HUES64 (cell line): ENCODE measurements at regions not wholly inside any gene's neighbourhood (a gene's known extent, or its start where the extent isn't known, plus 50 kb on each side); places are given as distances from the start of the nearest gene placed in this dataset.
"Not testable (repeated sequence)": the region's sequence is repeated elsewhere in the genome, so short reads cannot be mapped to it uniquely, and the experiment has no call there.

Experiments
- H3K27ac ChIP-seq: 2 replicates; pipeline ENCODE4 v1.7.0; 2013; ENCODE audit warnings: low read depth, low read length, inconsistent platforms
- H3K27me3 ChIP-seq: 2 replicates; pipeline ENCODE4 v1.6.1; 2013; ENCODE audit warnings: mild to moderate bottlenecking, low read length; ENCODE audit not compliant: insufficient read depth
- H3K36me3 ChIP-seq: 2 replicates; pipeline ENCODE4 v1.6.1; 2013; ENCODE audit warnings: mild to moderate bottlenecking, low read length; ENCODE audit not compliant: insufficient read depth
- H3K4me1 ChIP-seq: 2 replicates; pipeline ENCODE4 v1.6.1; 2013; ENCODE audit warnings: mild to moderate bottlenecking, low read length, moderate library complexity; ENCODE audit not compliant: insufficient read depth
- H3K4me3 ChIP-seq: 2 replicates; pipeline ENCODE4 v1.5.1; 2013; ENCODE audit warnings: mild to moderate bottlenecking, low read length, moderate library complexity
- H3K9ac ChIP-seq: 2 replicates; pipeline ENCODE4 v1.6.1; 2013; ENCODE audit warnings: mild to moderate bottlenecking, low read depth, low read length
- H3K9me3 ChIP-seq: 2 replicates; pipeline ENCODE4 v1.6.1; 2013; ENCODE audit warnings: low read depth, low read length; ENCODE audit not compliant: insufficient read depth
- WGBS: fragments of 150-250, 120-280 bp; methylation state at CpG from one replicate; pipeline ENCODE4 v1.1.7; 2013; ENCODE audit warnings: missing lambda C conversion rate; 5-methylcytosine and 5-hydroxymethylcytosine counted together

DNA sequence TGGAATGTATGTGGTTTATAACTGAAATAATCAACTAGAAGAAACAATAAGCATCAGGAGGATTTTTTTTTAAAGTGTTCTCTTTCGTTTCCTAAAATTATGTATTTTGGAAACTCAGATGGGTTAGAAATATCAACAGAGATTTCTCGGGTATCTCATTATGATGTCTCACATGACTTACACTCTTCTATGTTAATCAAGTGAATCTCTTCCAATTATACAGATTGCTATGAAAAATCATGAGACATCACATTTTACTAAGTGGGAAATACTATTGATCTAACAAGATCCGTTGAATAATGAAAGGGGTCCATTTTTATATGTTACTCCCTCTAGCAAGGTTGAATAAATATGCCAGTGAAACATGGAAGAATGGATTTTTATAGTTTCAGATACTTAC is 54.7 kb upstream of the NRIP1 start:
- peaks cover 39% of the 10 kb centered on the region for H3K4me1 ChIP-seq
- 90% methylated on average over 2 of the region's 3 CpGs for WGBS

DNA sequence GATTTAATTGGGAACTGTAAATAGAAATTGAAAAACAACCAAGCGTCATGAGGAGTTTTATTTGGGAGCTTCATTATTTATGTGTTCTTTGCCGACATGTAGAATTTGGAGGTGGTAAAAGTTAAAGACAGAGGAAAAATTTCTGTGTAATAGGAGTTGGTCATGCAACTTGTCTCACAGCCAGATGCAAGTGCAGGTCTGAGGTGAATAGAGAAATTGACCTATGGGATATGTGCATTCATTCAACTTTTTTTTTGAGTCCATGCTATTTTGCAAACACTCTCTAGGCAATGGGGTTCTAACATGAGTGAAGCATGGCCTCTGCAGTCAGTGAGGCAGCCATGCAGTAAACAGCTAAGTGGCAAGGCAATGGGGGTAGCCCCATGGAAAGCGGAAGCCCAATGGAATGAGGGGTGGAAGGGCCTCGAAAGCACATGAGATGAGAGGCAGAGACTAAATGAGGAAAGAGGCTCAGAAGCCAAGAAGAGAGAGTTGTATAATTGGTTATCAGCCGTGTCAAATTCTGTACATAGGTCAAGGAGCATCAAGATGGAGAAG is 56.4 kb upstream of the NRIP1 start:
- WGBS = 83% methylated on average over 5 of the region's 5 CpGs
- peak overlapping the region; percentile 80; the same call in 1 of the 2 replicates for H3K27ac ChIP-seq
- H3K4me3 ChIP-seq = no peak overlapping the region
- H3K4me1 ChIP-seq = peaks cover 46% of the 10 kb centered on the region
- H3K9ac ChIP-seq = 0 out of 2 replicates have a peak overlapping the region, but pooled peaks have one; percentile 0
- no peaks in the 10 kb centered on the region for H3K27me3 ChIP-seq
- no peaks in the 10 kb centered on the region for H3K36me3 ChIP-seq
- no peaks in the 10 kb centered on the region for H3K9me3 ChIP-seq

More for the DNA sequence above, 54.7 kb upstream of the NRIP1 start:
- Histone ChIP-seq H3K4me3 (no peak overlapping the region), H3K36me3 (no peaks in the 10 kb centered on the region), H3K9ac (no peak overlapping the region), H3K9me3 (no peaks in the 10 kb centered on the region), H3K27ac (no peak overlapping the region), H3K27me3 (no peaks in the 10 kb centered on the region)

DNA sequence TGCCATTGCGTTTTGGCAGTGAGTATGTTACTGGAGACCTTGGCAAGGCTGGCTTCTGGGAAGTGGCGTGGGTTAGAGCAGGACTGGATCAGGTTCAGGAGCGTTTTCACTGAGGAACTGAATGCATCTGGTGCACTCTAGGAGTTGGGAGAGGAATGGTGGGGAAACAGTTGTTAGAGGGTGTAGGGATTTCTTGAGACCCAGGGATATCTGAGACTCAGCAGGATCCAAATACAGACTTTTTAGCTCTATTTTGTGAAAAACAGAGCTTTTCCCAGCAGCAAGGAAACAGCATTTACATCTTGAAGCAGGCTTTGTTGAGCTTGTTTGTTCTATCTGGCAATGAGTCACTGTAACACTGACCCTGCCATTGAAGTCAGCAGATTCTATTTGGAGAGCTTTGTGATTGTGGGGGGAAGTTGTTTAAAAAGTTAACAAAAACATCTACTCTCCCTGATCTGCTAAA is 56.9 kb upstream of the NRIP1 start:
- Histone ChIP-seq H3K27me3 (no peaks in the 10 kb centered on the region), H3K27ac (peak overlapping the region; percentile 80; the same call in 1 of the 2 replicates), H3K9me3 (no peaks in the 10 kb centered on the region), H3K36me3 (no peaks in the 10 kb centered on the region), H3K4me3 (no peak overlapping the region), H3K9ac (0 out of 2 replicates have a peak overlapping the region, but pooled peaks have one; percentile 0), H3K4me1 (peaks cover 46% of the 10 kb centered on the region)
- 28% methylated on average over 3 of the region's 3 CpGs for WGBS

DNA sequence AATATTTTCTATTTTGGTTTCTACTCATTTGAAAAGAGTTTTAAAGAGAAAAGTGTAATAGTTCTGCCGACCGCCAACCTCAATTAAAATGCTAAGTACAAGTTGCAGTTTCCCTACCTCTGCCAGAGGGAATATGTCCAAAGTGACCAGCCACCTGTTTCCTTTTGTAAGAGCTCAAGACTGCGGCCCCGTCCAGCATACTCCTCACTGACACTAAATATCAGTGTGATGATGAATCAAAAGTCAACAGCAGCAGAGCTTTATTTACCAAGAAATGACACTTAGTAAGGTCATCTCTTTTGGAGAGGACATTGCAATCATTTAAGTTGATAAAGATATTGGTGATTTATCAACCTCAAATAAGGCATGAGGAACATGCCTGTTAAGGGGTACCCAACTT is 57.4 kb upstream of the NRIP1 start:
- Histone ChIP-seq H3K9ac (no peak overlapping the region), H3K9me3 (no peaks in the 10 kb centered on the region), H3K27ac (peak overlapping the region; percentile 63; the same call in 1 of the 2 replicates), H3K4me3 (no peak overlapping the region), H3K27me3 (no peaks in the 10 kb centered on the region), H3K36me3 (no peaks in the 10 kb centered on the region), H3K4me1 (peaks cover 46% of the 10 kb centered on the region)
- WGBS = 59% methylated on average over 4 of the region's 4 CpGs

DNA sequence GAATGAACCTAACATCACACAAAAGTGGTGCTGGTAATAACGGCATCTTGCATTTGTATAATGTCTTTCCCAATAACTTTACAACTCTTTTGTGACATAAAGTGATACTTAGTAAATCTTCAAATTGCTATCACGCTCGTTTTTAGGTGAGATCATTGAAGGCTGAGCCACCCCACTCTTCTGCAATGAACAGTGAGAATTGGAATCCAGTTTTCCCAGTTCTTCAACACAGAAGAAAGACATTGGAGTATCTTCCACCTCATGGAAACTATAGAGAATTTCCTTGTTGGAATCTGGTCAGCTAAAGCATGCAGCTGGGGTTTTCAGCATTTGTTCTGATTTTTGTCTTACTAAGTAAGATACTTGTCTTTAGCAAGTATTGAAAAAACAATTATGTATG is 59.9 kb upstream of the NRIP1 start:
- no peak overlapping the region for H3K9ac ChIP-seq
- H3K27me3 ChIP-seq = no peaks in the 10 kb centered on the region
- peaks cover 46% of the 10 kb centered on the region for H3K4me1 ChIP-seq
- 92% methylated on average over 3 of the region's 3 CpGs for WGBS
- no peaks in the 10 kb centered on the region for H3K36me3 ChIP-seq
- no peak overlapping the region for H3K27ac ChIP-seq
- H3K9me3 ChIP-seq = no peaks in the 10 kb centered on the region
- no peak overlapping the region for H3K4me3 ChIP-seq

DNA sequence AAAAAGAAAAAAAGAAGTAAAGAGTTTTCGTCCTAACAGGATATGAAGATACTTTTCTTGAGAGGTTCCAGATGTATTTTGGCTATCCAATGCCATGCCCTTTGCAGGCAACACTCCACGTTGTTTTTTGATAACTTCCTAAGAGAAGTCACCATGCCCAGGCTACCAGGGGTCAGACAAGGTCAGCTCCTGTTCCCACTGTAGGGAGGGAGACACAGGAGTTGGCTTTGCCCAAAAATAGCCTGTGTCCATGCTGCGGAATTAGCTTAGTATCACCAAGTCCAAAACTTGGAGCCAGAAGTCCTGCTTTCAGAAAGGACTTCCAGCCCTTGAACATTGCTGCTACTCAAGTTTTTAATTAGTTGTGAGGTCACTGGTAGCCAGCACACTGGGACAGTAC is 62.1 kb upstream of the NRIP1 start:
- peaks cover 32% of the 10 kb centered on the region for H3K4me1 ChIP-seq
- H3K9me3 ChIP-seq = no peaks in the 10 kb centered on the region
- no peak overlapping the region for H3K4me3 ChIP-seq
- no peak overlapping the region for H3K27ac ChIP-seq
- H3K27me3 ChIP-seq = no peaks in the 10 kb centered on the region
- no peak overlapping the region for H3K9ac ChIP-seq
- no peaks in the 10 kb centered on the region for H3K36me3 ChIP-seq
- 93% methylated on average over 3 of the region's 3 CpGs for WGBS

DNA sequence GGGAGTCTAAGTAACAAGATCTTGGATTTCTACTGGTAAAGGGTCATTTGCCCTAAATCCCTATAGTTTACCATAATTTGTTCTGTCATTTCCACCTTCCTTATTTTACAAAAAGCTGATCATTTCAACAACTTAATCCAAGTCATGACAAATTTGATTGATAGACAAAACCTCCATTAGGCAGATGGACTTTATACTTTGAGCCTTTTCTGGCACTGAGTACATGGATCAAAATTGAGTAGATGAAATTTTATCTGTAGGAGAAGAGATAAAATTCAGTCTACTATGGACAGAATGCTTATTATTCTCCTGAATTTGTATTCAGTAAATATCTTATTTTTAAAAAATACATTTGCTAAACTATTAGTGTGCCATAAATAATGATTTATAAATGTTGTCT is 62.6 kb upstream of the NRIP1 start:
- H3K27ac ChIP-seq = no peak overlapping the region
- H3K9me3 ChIP-seq = no peaks in the 10 kb centered on the region
- H3K36me3 ChIP-seq = no peaks in the 10 kb centered on the region
- no peak overlapping the region for H3K9ac ChIP-seq
- no peaks in the 10 kb centered on the region for H3K27me3 ChIP-seq
- no peak overlapping the region for H3K4me3 ChIP-seq
- H3K4me1 ChIP-seq = peaks cover 27% of the 10 kb centered on the region

DNA sequence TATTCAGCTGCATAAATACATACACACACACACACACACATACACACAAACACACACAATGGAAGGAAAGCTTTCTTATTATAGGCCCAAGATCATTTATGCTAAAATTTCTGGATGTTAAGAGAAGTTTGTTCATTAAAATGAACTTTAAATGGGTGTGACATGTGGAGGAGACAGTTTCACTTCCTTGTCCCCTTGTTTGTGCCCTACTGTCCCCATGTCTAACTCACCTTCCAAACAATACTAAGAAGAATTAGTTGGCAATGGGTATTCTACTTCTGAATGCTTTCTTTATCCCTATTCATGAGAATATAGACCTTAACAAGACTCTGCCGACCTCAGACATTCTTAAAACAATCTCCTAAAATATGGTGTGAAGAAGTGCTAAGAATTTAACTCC is 63.5 kb upstream of the NRIP1 start:
- WGBS = no CpG with 5 or more reads among the region's 1 CpG
- H3K4me1 ChIP-seq = peaks cover 18% of the 10 kb centered on the region
- H3K27me3 ChIP-seq = no peaks in the 10 kb centered on the region
- no peak overlapping the region for H3K27ac ChIP-seq
- H3K9ac ChIP-seq = no peak overlapping the region
- H3K36me3 ChIP-seq = no peaks in the 10 kb centered on the region
- H3K9me3 ChIP-seq = no peaks in the 10 kb centered on the region
- H3K4me3 ChIP-seq = no peak overlapping the region

DNA sequence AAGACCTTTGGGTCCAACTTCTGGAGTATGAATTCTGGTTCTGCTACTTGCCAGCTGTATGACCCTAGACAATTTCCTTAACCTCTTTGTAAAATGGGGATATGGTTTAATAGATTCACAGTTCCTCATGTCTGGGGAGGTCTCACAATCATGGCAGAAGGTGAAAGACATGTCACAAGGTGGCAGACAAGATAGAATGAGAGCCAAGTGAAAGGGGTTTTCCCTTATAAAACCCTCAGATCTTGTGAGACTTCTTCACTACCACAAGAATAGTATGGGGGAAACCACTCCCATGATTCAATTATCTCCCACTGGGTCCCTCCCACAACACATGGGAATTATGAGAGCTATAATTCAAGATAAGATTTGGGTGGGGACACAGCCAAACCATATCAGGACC is 63.9 kb upstream of the NRIP1 start:
- H3K27me3 ChIP-seq, H3K9ac ChIP-seq, H3K27ac ChIP-seq, H3K9me3 ChIP-seq, H3K36me3 ChIP-seq, H3K4me3 ChIP-seq: not testable (repeated sequence)
- peaks cover 14% of the 10 kb centered on the region for H3K4me1 ChIP-seq

DNA sequence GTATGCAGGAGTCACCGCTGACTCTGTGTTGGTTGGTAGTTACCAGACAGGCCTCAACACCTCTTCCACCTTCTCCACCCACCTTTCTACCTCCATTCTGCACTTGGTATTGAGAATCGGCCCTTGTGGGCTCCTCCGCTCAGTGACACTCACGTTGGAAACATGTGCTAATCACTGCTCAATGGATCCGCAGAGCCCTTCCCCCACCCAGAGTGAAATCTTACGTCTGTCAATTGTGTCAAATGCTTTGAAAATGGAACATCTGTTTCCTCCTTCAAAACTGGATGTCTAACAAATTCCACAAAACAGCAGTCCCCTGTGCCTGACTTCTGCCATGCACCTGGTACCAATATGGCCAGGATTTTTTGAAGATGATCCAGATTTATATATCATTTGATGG is 65.5 kb upstream of the NRIP1 start:
- no peaks in the 10 kb centered on the region for H3K36me3 ChIP-seq
- H3K4me1 ChIP-seq = no peaks in the 10 kb centered on the region
- H3K27me3 ChIP-seq = no peaks in the 10 kb centered on the region
- WGBS = 80% methylated on average over 6 of the region's 6 CpGs
- no peak overlapping the region for H3K9ac ChIP-seq
- H3K9me3 ChIP-seq = no peaks in the 10 kb centered on the region
- no peak overlapping the region for H3K27ac ChIP-seq
- no peak overlapping the region for H3K4me3 ChIP-seq

DNA sequence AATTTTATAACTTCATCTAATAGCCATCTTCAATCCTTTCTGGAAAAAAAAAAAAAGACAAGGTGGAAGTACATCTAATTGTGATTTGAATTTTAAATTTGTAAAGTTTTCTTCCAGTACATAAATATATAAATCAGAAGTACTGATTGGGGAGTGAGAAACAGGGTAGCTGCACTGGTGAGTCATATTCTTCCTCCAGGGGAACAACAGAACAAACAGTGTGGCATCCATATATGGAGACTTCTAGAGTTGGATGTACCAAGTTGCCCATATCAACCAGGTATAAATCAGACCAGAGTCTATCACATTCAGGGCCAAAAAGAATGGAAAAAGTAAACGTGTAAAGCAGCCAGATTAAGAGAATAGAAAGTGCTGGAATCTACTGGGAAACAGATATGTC is 66.0 kb upstream of the NRIP1 start:
- H3K27me3 ChIP-seq = no peaks in the 10 kb centered on the region
- no peaks in the 10 kb centered on the region for H3K4me1 ChIP-seq
- 100% methylated on average over 1 of the region's 1 CpG for WGBS
- H3K4me3 ChIP-seq = no peak overlapping the region
- no peak overlapping the region for H3K27ac ChIP-seq
- H3K9ac ChIP-seq = no peak overlapping the region
- no peaks in the 10 kb centered on the region for H3K36me3 ChIP-seq
- no peaks in the 10 kb centered on the region for H3K9me3 ChIP-seq

DNA sequence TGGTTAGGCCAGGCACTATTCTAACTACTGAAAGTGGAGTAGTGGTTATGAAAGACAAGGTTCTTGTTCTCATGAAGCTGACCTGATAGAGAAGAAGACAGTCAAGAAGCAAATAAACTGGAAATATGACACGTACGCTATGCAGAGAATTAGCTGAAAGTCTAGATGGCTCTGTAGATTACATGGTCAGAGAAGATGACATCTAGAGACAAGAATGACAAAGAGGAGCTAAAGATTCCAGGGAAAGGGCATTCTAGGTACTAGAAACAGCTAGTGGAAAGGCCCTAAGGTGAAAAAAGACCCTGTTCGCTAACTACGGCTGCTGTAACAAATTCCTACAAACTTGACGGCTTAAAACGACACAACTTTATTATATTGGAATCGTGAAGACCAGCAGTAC is 68.0 kb upstream of the NRIP1 start:
- 97% methylated on average over 7 of the region's 7 CpGs for WGBS
- Histone ChIP-seq H3K9me3 (no peaks in the 10 kb centered on the region), H3K36me3 (no peaks in the 10 kb centered on the region), H3K4me1 (no peaks in the 10 kb centered on the region), H3K4me3 (no peak overlapping the region), H3K27ac (no peak overlapping the region), H3K27me3 (no peaks in the 10 kb centered on the region), H3K9ac (no peak overlapping the region)
